ENCODE measurements at regions not wholly inside any gene's neighbourhood (a gene's known extent, or its start where the extent isn't known, plus 50 kb on each side); places are given as distances from the start of the nearest gene placed in this dataset.

GRCh38 chr6:163922562-163922961, 508.0 kb downstream of the QKI start:
- no peak for ATAC-seq
- TF ChIP-seq ZC3H10 (CRISPR knock-in tag; IDR thresholded peaks at IDR 0.05) = no peak
- TF ChIP-seq ZNF70 (CRISPR knock-in tag; IDR thresholded peaks at IDR 0.05) = no peak
- no peak for TF ChIP-seq ISL1 (CRISPR knock-in tag; IDR thresholded peaks at IDR 0.05)
- no peak for TF ChIP-seq ARNTL (CRISPR knock-in tag; IDR thresholded peaks at IDR 0.05; ENCODE audit: borderline replicate concordance, low read depth)
- TF ChIP-seq ESRRG (CRISPR knock-in tag; IDR thresholded peaks at IDR 0.05) = no peak
- TF ChIP-seq TSHZ2 (CRISPR knock-in tag; IDR thresholded peaks at IDR 0.05) = no peak
- TF ChIP-seq PPARA (CRISPR knock-in tag; IDR thresholded peaks at IDR 0.05; ENCODE audit: borderline replicate concordance) = no peak
- no peak for TF ChIP-seq ZFP30 (CRISPR knock-in tag; IDR thresholded peaks at IDR 0.05)
- no peak for TF ChIP-seq POU6F1 (CRISPR knock-in tag; IDR thresholded peaks at IDR 0.05; ENCODE audit: borderline replicate concordance, low read depth)
- TF ChIP-seq SNAI2 (CRISPR knock-in tag; IDR thresholded peaks at IDR 0.05) = no peak
- no peak for TF ChIP-seq TOX (CRISPR knock-in tag; IDR thresholded peaks at IDR 0.05; ENCODE audit: borderline replicate concordance)
- TF ChIP-seq TCF4 (CRISPR knock-in tag; IDR thresholded peaks at IDR 0.05; ENCODE audit: borderline replicate concordance) = no peak
- TF ChIP-seq ZNF8 (CRISPR knock-in tag; IDR thresholded peaks at IDR 0.05) = no peak
- no peak for TF ChIP-seq OSR1 (CRISPR knock-in tag; IDR thresholded peaks at IDR 0.05)
- no peak for TF ChIP-seq BACH2 (CRISPR knock-in tag; IDR thresholded peaks at IDR 0.05; ENCODE audit: borderline replicate concordance)

- no peak for TF ChIP-seq ZNF8 (CRISPR knock-in tag; IDR thresholded peaks at IDR 0.05)
- TF ChIP-seq BACH2 (CRISPR knock-in tag; IDR thresholded peaks at IDR 0.05; ENCODE audit: borderline replicate concordance) = no peak
- TF ChIP-seq TOX (CRISPR knock-in tag; IDR thresholded peaks at IDR 0.05; ENCODE audit: borderline replicate concordance) = no peak
- no peak for TF ChIP-seq ZFP3 (CRISPR knock-in tag; IDR thresholded peaks at IDR 0.05)
- TF ChIP-seq ARNTL (CRISPR knock-in tag; IDR thresholded peaks at IDR 0.05; ENCODE audit: borderline replicate concordance, low read depth) = no peak
- TF ChIP-seq ISL1 (CRISPR knock-in tag; IDR thresholded peaks at IDR 0.05) = no peak
- TF ChIP-seq PPARA (CRISPR knock-in tag; IDR thresholded peaks at IDR 0.05; ENCODE audit: borderline replicate concordance) = no peak
- no peak for TF ChIP-seq TSHZ2 (CRISPR knock-in tag; IDR thresholded peaks at IDR 0.05)
- TF ChIP-seq CSDC2 (CRISPR knock-in tag; IDR thresholded peaks at IDR 0.05) = no peak
- no peak for TF ChIP-seq ESRRG (CRISPR knock-in tag; IDR thresholded peaks at IDR 0.05)
- TF ChIP-seq ZNF565 (CRISPR knock-in tag; conservative IDR thresholded peaks at IDR 0.05; ENCODE audit: low read depth) = no peak
- TF ChIP-seq GLIS3 (CRISPR knock-in tag; IDR thresholded peaks at IDR 0.05) = no peak
- TF ChIP-seq SNAI2 (CRISPR knock-in tag; IDR thresholded peaks at IDR 0.05) = no peak
- TF ChIP-seq POU6F1 (CRISPR knock-in tag; IDR thresholded peaks at IDR 0.05; ENCODE audit: borderline replicate concordance, low read depth) = no peak
- no peak for TF ChIP-seq TCF4 (CRISPR knock-in tag; IDR thresholded peaks at IDR 0.05; ENCODE audit: borderline replicate concordance)
- no peak for TF ChIP-seq RARB (CRISPR knock-in tag; IDR thresholded peaks at IDR 0.05)
- no peak for TF ChIP-seq OSR1 (CRISPR knock-in tag; IDR thresholded peaks at IDR 0.05)
- ATAC-seq = no peak
These were observed 505.1 kb downstream of the QKI start for GRCh38 chr6:163919652-163920051.

Data from SK-N-SH treated with all-trans-retinoic acid at 6 μM for 48 hours (cell line).